HG03039 (cell line): ENCODE measurements at regions not wholly inside any gene's neighbourhood (a gene's known extent, or its start where the extent isn't known, plus 50 kb on each side); places are given as distances from the start of the nearest gene placed in this dataset.
"Not testable (repeated sequence)": the region's sequence is repeated elsewhere in the genome, so short reads cannot be mapped to it uniquely, and the experiment has no call there.

ENCODE experiments used
- ATAC-seq: cut with Tn5 transposase; IDR thresholded peaks from one replicate; pipeline ENCODE4 v1.9.1; 2021; ENCODE audit warnings: mild to moderate bottlenecking, moderate library complexity; ENCODE audit not compliant: unreplicated experiment

DNA sequence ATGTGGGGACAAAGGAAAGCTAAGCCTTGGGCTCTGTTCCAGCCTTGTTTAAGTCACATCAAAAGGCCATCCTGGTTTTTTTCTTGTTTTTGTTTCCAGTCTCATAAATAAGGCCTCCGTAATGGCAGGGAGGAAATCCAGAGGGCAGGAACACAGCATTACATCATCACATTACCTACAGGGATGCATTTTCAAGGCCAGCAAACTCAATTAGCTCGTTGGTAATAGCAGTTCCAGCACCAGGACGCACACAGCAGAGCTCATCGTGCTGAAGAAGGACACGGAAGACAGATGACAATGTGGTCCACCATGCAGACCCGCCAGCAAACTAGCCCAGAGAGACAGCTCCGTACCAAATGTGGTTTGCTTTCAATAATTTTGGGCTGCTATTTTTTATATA, 1209.2 kb downstream of the TYW1 start:
- ATAC-seq, result no peak

DNA sequence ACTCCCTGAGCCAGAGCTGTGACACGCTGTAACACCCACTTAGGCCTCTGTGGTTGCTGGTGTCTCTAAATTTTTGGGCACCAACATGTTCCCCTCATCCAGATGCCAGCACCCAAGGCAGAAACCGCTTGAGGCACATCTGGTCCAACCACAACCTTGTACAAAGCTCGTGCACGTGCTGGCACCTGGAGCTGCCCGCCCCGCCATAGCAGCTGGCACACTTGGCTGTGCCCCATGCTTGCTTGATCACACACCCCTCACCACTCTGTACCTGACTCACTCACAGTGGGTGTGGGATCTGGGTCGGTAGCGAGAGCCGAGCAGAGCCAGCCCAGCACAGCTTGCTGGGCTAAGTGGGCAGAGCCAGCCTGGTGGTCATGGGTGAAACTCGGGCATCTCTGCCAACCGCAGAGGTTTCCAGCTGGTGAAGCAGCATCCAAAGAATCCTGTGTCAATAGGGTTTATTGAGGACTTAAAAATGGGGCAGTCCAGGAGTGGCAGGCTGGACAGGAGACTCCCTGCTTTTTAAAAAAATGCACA, 1210.4 kb downstream of the TYW1 start:
- no peak for ATAC-seq

DNA sequence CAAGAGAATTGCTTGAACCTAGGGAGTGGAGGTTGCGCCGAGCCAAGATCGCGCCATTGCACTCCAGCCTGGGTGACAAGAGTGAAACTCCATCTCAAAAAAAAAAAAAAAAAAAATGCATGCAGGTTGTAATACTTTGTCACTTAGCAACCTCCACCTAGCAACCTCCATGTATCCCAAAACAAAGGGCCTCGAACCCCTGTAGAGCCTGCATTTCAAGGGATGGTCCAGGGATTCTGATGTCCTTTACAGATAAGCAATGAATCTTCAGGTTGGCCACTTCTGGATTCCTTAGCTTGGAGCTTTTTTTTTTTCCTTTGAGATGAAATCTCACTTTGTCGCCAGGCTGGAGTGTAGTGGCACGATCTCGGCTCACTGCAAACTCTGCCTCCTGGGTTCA, 1211.0 kb downstream of the TYW1 start:
- no peak for ATAC-seq

DNA sequence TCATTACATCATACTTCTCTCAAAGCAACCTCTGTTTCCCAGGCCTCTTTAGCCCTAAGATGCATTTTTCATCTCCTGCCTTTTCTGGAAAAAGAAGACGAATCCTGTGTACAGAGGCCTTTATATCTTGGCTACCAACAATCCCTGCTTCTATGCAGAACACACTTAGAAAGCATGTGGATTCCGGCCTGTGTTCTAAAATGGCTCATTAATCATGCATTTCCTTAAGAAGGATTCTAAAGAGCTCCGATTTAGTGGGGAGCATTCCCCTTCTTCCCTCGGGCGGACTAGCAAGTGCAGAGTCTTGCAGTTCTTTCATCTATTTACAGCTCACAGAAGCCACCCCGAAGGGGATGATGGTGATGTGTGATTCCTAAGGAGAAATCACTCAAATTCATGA, 1212.9 kb downstream of the TYW1 start:
- ATAC-seq, result no peak

DNA sequence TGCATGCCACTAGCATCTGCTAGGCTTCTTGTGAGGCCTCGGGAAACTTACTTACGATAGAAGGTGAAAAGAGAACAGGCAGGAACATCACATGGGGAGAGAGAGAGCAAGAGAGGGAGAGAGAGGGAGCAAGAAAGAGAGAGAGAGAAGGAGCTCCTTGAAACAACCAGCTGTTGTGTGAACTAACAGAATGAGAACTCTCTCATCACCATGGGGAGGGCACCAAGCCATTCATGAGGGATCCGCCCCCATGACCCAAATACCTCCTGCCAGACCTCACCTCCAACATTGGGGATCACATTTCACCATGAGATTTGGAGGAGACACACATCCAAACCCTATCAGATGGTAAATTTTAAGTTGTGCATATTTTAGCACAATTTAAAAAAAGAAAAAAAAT, 1217.2 kb downstream of the TYW1 start:
- ATAC-seq, result no peak

DNA sequence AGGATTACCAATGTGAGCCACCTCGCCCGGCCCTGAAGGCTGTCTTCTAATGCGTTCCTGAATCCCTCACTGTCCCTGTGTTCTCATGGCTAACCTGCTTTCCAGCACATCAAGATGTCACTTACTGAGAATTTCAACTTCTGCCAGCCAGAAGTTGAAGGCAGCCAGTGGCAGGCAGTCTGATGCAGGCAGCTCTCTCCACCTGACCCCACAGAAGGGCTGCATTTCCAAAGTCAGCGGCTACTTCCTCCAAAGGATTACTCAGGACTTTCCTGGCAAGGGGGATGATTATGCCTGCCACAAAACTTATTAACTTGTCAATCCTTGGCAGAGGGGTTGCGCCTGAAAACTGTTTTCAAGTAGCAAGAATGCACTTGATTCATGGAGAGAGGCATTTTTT, 1219.4 kb downstream of the TYW1 start:
- no peak for ATAC-seq

DNA sequence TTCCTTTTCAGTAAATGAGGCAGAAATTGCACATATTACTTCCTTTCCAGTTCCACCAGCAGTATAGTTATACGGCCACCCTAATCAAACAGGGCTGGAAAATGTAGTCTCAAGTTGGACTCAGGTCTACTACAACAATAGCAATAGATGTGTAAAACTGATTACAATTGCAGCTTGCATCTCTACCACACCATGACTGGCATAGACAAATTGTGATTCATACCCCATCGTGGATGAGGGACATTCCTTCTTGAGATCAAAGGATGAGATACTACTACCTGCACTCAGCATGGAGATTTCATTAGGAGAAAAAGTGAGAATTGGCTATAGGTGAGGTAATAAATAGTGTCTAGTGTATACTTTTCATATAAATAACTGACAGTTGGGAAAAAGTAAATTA, 1220.8 kb downstream of the TYW1 start:
- no peak for ATAC-seq

DNA sequence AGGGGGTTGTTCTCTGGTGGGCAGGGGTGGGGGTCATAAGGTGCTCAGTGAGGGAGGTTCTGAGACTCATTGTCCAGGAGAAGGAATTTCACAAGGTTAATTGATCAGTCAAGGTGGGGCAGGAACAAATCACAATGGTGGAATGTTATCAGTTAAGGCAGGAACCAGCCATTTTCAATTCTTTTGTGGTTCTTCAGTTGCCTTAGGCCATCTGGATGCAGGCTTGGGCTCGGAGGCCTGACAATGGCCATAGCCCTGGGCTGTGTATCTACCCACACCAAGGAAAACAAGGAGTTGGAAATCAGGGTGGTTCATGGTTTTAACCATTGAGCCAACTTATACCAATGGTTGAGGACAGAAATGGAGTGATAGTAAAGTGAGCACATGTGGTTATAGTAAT, 1221.8 kb downstream of the TYW1 start:
- no peak for ATAC-seq

DNA sequence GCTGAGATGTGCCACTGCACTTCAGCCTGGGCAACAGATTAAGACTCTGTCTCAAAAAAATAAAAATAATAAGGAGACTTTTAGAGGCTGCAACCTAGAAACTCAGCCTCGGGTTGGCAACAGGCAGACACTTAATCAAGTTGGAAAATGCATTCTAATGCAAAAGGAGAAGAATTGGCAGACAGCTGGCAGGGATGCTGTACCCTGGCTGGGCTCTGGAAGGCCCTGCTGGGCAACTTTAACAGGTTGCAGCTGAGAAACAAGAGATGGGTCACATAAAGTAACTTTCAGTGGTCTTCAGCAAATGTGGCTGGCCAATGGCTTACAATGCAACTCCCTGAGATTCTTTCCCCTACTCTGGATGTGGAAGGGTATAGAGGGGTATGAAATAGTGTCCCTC, 1225.7 kb downstream of the TYW1 start:
- no peak for ATAC-seq

DNA sequence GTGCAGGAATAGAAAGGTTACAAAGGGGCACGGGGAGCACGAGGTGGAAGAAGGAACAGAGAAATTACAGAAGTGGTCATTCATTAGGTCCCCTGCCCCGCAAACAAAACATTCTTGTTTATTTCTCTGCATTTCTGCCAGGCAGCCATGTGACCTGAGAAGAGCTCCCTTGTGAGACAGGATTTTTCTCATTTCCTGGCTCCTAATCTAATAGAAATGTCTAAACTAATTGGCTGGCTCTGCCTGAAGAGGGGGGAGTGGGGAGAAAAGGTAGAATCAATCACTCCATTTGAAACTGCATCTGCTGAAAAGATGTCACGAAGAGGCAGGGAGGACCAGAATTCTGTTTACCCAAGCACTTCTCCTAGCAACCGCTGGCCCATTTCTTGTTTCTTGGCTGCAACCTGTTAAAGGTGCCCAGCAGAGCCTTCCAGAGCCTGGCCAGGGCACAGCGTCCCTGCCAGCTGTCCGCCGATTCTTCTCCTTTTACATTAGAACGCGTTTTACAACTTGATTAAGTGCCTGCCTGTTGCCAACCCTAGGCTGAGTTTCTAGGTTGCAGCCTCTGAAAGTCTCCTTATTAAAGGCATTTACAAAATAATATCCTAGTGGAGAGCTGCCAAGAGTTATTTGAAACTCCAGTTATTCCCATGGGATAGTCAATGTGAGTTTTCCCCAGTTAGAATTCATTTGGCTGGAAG, 1227.6 kb downstream of the TYW1 start:
- ATAC-seq, result no peak

DNA sequence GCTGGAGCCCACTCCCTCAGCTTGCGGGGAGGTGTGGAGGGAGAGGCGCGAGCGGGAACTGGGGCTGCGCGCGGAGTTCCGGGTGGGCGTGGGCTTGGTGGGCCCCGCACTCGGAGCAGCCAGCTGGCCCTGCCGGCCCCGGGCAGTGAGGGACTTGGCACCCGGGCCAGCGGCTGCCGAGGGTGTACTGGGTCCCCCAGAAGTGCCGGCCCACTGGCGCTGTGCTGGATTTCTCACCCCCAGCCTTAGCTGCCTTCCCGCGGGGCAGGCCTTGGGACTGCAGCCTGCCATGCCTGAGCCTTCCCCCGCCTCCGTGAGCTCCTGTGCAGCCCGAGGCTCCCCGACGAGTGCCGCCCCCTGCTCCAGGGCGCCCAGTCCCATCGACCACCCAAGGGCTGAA, 1234.4 kb downstream of the TYW1 start:
- not testable (repeated sequence) for ATAC-seq

DNA sequence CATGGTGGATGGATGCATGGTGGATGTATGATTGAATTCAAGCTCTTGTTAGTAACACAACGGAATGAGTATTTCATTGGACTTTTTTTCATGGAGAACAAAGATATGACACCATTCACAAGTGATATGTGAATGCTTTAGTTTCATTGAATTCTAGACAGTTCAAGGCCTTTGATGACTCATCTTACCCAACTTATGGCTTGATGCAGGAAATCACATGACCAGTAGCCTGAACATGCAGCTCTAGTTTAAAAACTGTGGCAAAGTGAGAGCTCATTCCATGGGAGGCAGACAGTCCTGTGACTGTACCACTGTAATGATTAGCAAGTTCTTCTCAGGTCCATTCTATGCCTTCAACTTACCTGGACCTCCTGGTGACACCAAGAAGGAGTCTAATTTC, 1239.3 kb downstream of the TYW1 start:
- ATAC-seq, result no peak

DNA sequence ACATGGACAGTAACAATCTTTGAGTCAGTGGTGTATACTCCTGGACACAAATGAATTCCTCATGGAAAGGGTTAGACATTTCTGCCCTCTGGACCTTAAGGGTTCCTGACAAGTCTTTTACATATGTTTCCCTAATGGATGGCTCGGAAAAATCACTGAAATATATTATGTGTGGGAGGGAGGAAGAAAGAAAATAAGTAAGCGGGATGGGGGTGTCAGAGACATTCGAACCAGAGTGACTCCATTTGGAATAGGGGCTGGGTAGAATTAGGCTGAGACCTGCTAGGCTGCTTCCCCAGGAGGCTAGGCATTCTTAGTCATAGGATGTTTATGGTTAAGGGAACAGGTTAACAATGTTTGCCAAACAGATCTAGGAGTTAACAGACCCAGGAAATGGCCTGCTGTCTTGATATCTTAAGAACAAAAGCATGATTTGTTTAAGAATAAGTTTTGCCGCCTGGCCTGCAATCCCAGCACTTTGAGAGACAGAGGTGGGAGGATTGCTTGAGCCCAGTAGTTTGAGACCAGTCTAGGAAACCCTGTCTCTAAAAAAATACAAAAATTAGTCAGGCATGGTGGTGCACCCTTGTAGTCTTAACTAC, 1241.7 kb downstream of the TYW1 start:
- ATAC-seq, result no peak

DNA sequence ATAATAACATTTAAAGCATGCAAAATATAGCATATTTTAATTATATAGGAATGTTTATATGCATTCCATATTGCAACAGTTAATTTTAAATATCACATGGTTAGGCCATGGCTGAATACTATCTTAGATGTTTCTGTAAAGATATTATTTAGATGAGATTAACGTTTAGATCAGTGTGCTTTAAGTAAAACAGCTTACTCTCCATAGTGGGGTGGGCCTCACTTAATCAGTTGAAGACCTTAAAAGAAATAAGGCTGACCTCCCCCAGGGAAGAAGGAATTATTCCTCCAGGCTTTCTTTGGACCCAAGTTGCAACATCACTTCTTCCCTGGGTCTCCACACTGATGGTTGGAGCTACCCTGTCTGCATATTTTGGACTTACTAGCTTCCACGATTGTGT, 1246.5 kb downstream of the TYW1 start:
- no peak for ATAC-seq

DNA sequence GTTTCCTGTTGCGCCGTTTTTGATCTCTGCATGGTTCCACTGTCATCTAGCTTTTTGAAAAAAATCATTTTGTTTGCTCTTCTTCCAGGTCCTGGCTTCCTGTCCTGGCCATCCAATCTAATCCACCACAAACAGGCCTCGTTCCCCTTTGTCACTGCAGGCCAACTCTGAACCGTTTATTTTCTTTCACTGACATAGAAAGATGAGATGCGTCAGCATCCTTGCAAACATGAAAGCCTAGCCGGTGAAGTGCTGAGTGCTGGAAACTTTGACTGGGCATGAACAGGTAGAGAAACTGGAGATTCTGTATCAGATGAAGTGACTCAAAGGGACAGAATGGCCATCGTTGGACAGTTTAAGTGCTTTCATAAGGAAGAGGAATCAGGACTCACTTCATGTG, 1247.8 kb downstream of the TYW1 start:
- ATAC-seq, result no peak

DNA sequence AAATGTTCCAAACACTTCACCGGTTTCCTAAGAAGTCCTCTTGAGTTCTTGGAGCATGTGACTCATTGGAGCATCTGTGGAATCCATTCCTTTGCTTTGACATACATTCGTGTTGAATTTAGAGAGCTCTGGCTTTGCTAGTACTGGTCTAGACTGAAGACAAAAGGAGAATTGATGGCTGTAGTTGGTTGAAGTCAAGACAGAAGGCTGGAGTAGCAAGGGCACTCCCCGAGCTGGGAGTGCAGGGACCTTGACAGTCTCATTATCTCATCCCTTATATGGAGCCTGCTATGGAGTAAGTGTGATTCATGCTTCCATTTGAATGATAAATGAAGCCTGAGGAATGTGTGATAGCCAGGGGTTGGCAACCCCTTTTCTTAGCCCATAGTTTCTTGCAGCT, 1249.1 kb downstream of the TYW1 start:
- ATAC-seq, result no peak

DNA sequence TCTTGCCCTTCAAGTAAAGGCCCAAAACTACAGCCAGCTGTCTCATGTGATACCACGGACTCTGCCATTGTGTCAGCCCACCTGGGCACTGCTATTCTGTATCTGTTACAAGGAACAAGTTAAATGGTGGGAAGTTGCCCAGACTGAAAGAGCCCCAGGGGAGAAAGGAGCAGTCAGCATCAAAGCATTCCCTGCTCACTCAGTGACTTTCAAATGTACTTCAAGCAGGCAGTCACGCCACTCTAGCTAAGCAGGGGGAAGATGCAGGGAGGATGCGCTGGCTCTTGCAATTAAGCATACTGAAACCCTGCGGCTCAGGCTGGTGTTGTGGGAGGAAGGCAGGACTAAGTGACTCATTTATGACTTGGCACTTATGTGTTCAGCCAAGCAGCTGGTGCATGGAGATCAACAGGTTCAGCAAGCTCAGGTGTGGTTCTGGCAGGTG, 1249.6 kb downstream of the TYW1 start:
- ATAC-seq, result no peak

DNA sequence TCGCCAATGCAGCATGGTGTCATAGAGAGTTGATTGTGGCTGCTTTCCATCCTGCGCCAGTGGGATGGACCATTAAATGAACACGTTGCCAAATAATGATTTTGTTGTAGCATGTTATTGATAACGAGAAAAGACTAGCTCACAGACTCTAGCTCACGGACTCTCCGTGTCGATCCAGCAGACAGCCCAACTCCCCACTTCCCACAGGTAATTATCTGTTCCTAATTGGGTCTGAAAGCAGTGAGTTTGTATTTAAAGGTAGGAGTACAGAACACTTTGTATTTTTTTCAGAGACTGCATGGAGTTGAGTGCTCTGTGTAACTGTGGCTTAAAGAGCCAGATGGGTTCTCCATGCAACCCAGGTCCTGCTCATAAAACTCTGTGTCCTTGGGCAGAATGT, 1250.5 kb downstream of the TYW1 start:
- ATAC-seq, result no peak

DNA sequence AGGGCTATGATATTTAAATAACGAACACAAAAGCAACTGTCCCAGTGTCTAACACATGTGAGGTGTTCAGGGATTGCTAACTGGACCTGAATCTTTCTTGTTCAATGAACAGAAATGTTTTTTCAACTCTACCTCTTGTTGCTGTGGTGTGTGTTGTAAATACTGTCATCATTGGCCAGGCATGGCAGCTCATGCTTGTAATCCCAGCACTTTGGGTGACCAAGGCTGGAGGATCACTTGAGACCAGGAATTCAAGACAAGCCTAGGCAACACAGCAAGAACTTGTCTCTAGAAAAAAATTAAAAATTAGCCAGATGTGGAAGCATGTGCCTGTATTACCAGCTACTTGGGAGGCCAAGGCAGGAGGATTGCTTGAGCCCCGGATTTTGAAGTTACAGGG, 1250.9 kb downstream of the TYW1 start:
- no peak for ATAC-seq

DNA sequence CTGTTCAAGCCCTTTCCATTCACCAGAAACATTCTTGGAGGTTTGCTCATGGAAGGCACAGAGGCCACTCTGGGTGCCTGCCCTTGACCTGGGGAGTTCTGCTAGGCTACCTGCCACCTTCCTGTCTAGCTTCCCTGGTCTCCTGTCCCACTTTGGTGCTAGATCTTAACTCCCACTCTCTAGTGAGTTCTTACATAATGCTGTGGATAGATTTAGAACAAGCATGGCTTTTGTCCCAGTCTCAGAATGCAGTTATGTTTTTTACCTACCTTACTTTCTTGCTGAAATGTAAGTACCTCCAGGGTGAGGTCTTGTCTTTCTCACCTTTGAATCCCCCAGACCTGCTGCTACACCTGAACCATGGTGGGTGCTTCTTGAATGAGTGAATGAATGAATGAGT, 1252.3 kb downstream of the TYW1 start:
- ATAC-seq, result no peak

DNA sequence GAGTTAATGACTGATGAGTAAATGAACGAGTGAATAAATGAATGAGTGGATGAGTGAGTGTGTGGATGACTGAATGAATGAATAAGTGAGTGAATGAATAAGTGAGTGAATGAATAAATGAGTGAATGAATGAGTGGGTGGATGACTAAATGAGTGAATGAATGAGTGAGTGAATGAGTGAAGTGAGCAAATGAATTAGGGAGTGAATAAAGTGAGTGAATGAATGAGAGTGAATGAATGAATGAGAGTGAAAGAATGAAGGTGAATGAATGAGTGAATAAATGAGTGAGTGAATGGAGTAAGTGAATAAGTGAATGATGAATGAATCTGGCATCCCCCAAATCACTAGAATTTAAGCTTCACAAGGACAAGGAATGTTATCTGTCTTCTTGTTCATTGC, 1253.0 kb downstream of the TYW1 start:
- ATAC-seq, result no peak

DNA sequence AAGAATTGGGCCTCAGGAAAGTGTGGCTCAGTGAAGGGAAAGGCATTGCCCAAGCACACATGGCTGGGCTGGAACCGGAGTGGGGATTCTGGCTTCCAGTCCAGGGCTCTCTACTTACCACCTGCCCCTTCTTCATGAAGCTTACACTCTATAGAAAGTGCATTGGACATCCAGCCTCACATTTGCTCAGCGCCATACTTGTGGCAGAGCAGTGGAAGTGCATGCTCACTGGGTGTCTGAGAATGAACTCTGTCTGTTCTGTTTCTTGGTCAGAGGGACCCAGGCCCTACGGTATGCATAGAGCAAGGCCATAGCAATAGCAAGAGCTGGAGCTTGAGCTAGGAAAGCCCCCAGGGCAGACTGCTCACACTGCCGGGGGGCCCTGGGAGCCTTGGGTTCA, 1253.5 kb downstream of the TYW1 start:
- no peak for ATAC-seq

DNA sequence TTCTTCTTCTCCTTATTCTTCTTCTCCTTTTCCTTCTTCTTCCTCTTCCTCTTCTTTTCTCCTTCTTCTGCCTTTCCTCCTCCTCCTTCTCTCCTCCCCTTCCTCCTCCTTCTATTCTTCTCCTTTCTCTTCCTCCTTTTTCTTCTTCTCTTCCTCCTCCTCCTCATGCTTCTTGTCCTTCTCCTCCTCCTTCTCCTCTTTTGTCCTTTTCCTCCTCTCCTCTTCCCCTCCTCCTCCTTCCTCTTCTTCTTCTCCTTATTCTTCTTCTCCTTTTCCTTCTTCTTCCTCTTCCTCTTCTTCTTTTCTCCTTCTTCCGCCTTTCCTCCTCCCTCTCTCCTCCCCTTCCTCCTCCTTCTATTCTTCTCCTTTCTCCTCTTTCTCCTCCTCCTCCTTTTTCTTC, 1258.2 kb downstream of the TYW1 start:
- not testable (repeated sequence) for ATAC-seq
